Lower leg skin (tissue), 4 donors: ENCODE measurements at regions not wholly inside any gene's neighbourhood (a gene's known extent, or its start where the extent isn't known, plus 50 kb on each side); places are given as distances from the start of the nearest gene placed in this dataset.

ENCODE experiments used
- DNase-seq, 2 donors: peaks; one replicate each; pipeline ENCODE4 v3.0.0-alpha.2; 2019; ENCODE audit warnings: low spot score in 2 of 2
- H3K4me3 ChIP-seq: fragments of 200-600 bp; sonication (generic); 2 replicates; pipeline ENCODE4 v1.5.1; 2017; ENCODE audit warnings: mild to moderate bottlenecking, low read depth; ENCODE audit not compliant: poor library complexity, severe bottlenecking
- POLR2A ChIP-seq, 2 donors: fragments of 450-650 bp; IDR thresholded peaks; one replicate each; pipeline ENCODE4 v1.6.1; 2016 to 2017; ENCODE audit warnings: antibody characterized with exemption in 2 of 2, mild to moderate bottlenecking in 1 of 2, moderate library complexity in 1 of 2
- WGBS, 2 donors: methylation state at CpG; one replicate each; pipeline ENCODE4 v1.1.5; 2018; 5-methylcytosine and 5-hydroxymethylcytosine counted together
- intact Hi-C: fragments of 100-400 bp; cut with DNase I; formaldehyde crosslinking; loops from one replicate; pipeline ENCODE4 v1.15.0; 2023; ENCODE audit warnings: low total_unique reads
- TF ChIP-seq, protein P1 (sequence below), 3 donors: fragments of 450-650 bp; IDR thresholded peaks; one replicate each; pipeline ENCODE4 v1.5.1; 2016; ENCODE audit warnings: antibody characterized with exemption in 3 of 3, mild to moderate bottlenecking in 3 of 3, moderate library complexity in 2 of 3

DNA sequence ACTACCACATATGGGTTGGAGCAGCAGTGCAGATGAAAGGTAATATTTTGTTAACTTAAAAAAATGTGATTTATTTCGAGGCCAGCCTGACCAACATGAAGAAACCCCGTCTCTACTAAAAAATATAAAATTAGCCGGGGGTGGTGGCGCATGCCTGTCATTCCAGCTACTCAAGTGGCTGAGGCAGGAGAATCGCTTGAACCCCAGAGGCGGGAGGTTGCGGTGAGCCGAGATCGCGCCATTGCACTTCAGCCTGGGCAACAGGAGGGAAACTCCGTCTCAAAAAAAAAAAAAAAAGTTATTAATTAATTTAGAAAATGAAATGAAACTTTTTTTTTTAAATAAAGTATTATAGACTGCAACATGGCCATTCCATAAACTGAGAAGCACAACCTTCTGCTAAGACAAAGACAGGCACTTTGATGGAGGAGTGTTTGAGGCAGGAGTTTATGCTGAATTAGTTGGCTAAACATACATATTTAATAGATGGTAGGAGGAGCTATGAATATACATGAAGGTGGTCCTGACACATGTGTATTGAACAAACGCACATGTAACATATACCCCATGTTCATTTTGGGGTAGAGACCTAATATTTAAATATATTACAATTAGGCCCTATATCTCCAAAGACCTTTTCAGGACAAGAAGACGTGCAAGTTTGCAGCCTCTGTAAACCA is 1485.3 kb upstream of the MIR17HG start:
- intact Hi-C loops = no loop called here

DNA sequence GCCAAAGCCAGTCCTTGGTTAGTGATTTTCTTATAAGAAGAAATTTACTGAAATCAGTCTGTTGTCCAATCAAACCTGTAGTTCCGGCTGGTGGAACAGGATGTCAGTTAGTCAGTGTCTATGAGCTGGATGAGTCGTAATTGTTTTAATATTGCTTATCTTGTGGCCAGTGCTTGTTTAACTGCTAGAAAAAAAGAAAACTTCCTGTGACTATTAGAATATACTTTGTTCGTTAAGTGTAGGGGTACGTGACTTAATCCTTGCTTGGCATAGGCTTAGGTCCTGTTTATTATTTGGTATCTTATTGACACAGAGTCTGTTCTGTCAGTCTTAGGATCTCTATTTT is 1484.8 kb upstream of the MIR17HG start:
- no peak for DNase-seq
- intact Hi-C loops = no loop called here
- WGBS, 2 donors = 82 to 87% methylated on average over 4 of the region's 4 CpGs
- TF ChIP-seq, protein P1, sequence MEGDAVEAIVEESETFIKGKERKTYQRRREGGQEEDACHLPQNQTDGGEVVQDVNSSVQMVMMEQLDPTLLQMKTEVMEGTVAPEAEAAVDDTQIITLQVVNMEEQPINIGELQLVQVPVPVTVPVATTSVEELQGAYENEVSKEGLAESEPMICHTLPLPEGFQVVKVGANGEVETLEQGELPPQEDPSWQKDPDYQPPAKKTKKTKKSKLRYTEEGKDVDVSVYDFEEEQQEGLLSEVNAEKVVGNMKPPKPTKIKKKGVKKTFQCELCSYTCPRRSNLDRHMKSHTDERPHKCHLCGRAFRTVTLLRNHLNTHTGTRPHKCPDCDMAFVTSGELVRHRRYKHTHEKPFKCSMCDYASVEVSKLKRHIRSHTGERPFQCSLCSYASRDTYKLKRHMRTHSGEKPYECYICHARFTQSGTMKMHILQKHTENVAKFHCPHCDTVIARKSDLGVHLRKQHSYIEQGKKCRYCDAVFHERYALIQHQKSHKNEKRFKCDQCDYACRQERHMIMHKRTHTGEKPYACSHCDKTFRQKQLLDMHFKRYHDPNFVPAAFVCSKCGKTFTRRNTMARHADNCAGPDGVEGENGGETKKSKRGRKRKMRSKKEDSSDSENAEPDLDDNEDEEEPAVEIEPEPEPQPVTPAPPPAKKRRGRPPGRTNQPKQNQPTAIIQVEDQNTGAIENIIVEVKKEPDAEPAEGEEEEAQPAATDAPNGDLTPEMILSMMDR (IDR thresholded peaks at IDR 0.05) = no peak
- no peak for TF ChIP-seq POLR2A (IDR thresholded peaks at IDR 0.05)
- H3K4me3 ChIP-seq = no peak overlapping the region

More for the DNA sequence above, 1485.3 kb upstream of the MIR17HG start:
- DNase-seq = no peak
- WGBS, 2 donors = 91 to 95% methylated on average over 13 of the region's 13 CpGs
- no peak for TF ChIP-seq POLR2A (IDR thresholded peaks at IDR 0.05)
- TF ChIP-seq, protein P1 (IDR thresholded peaks at IDR 0.05) = no peak
- H3K4me3 ChIP-seq = no peak overlapping the region

DNA sequence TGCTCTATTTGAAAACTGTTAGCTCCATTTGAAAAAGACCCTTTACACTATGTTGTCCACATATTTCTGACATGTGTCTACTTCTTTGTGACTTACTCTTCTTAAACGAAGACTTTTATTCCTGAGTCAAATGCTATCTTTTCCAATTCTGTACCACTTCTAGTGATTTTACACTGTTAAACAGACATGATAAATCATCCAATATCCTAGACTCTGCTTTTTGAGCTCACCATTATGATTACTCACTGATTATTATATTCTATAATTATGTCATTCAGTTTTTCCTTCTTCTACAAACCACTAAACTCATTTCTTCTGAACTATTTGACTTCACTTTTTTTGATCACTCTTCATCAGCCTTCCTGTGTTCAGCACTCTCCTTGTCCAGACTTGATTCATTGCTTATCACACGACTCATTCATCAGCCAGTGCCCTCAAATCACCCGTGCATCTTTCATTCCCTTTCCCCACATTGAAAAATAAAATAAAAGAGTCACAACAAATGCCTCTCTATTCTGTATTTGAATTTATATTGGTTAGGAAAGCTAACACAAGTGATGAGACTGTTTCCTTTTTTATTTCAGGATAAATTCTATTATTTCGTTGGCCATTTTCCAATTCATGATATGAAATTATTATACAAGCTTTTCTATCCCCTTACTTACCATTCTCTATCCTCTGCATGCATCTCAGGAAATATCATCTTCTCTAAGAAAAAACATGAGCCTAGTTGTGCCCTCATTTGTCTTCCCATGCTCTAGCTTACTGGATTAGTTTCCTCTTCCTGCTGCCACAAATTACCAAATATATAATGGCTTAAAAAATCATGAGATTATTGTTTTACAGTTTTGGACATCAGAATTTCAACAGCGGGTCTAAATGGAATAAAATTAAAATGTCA is 1482.1 kb upstream of the MIR17HG start:
- WGBS, 2 donors = 53 to 64% methylated on average over 5 of the region's 5 CpGs

DNA sequence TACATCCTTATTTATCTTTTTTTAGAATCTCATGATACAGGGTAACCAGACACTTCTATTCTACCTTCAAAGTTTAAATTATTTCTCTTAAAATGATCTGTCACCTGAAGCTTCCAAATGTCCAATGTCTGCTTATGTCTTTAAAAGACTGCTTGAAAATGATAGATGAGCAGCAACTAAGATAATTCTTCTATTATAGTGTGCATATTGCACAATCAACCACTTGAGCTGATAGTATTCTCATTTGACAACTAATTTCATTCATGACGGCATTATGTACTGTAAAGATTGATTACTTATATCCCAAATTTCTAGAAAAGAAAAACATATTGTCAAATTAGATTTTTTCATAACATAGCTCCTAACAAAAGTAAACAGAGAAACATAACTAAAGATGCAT is 1478.2 kb upstream of the MIR17HG start:
- 87 to 96% methylated on average over 1 of the region's 1 CpG for WGBS, 2 donors
- intact Hi-C loops = no loop called here
- TF ChIP-seq POLR2A (IDR thresholded peaks at IDR 0.05) = no peak
- TF ChIP-seq, protein P1 (IDR thresholded peaks at IDR 0.05) = no peak

More for the DNA sequence above, 1482.1 kb upstream of the MIR17HG start:
- DNase-seq = no peak
- H3K4me3 ChIP-seq = no peak overlapping the region
- intact Hi-C loops = no loop called here
- TF ChIP-seq, protein P1 (IDR thresholded peaks at IDR 0.05) = no peak
- TF ChIP-seq POLR2A (IDR thresholded peaks at IDR 0.05) = no peak

DNA sequence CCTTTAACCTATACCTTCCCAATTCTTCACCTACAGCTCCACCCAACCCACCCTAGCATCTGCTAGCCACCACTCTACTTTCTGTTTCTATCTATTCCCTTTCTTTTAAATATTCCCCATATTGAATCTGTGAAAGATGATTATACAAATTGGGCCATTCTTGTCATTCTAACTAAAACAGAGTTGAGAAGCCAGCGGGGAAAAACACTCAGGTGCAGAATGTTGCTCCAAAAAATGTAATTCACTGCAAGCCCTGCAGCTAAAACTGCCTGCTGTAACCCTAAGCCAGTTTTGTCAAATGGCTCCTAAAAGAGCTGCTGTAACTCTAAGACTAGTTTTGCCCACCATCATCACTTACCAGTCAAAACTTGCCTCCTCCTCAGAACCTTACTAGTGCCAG is 1468.6 kb upstream of the MIR17HG start:
- 47 to 52% methylated on average over 1 of the region's 1 CpG for WGBS, 2 donors
- intact Hi-C loops = no loop called here
- no peak overlapping the region for H3K4me3 ChIP-seq
- DNase-seq = no peak
- TF ChIP-seq POLR2A (IDR thresholded peaks at IDR 0.05) = no peak
- TF ChIP-seq, protein P1 (IDR thresholded peaks at IDR 0.05) = no peak

More for the DNA sequence above, 1478.2 kb upstream of the MIR17HG start:
- DNase-seq = no peak
- no peak overlapping the region for H3K4me3 ChIP-seq
